ENCODE measurements at regions not wholly inside any gene's neighbourhood (a gene's known extent, or its start where the extent isn't known, plus 50 kb on each side); places are given as distances from the start of the nearest gene placed in this dataset.

DNA sequence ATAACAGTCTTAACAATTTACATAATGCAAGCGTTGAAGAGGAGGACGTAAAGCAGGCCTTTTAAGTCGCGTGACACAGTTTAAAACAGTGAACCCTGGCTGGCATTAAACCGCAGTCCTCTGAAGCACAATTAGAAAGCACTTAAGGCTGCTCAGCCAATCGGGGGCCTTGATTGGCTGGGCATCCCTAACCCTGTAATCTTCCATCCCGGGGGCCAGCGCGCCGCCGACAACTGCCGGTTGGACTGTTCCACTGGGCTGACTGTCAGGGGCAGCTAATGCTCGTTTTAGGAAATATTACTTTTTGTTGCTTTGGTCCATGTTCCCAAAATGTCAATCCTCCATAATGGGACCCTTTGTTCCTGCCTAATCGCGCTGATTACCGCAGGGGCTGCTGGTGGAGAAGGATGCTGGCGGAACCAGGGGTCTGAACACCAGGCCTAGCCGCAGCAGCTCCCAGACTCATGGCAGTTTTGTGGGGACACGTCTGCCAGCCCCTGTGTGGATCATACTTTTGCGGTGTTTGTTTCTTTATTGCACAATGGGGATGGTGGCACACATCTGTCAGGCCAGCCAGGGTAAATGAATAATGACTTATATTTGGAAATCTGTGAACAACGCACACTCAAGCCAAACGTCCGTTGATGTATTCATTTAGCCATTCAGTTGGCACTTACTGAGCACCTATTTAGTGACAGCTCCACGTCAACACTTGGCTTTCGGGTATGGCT lies 127.1 kb upstream of the SPACA7 start:
- TF ChIP-seq EZH2 (IDR thresholded peaks at IDR 0.05; ENCODE audit: insufficient read depth, poor library complexity, severe bottlenecking) (no peak), EZH2phosphoT487 (IDR thresholded peaks at IDR 0.05; ENCODE audit: insufficient read depth, low read depth) (no peak)
